PC-3 (cell line): ENCODE measurements at regions not wholly inside any gene's neighbourhood (a gene's known extent, or its start where the extent isn't known, plus 50 kb on each side); places are given as distances from the start of the nearest gene placed in this dataset.

Experiments used
- CTCF ChIP-seq: fragments of 300-600 bp; sonication (generic); conservative IDR thresholded peaks from 2 replicates; pipeline ENCODE4 v1.5.1; 2017; ENCODE audit warnings: antibody characterized with exemption, low read depth, mild to moderate bottlenecking, low read length
- EZH2phosphoT487 ChIP-seq: fragments of 300-600 bp; sonication (generic); IDR thresholded peaks from 2 replicates; pipeline ENCODE4 v1.6.1; 2018; ENCODE audit warnings: mild to moderate bottlenecking, antibody characterized with exemption, low read length, borderline replicate concordance

DNA sequence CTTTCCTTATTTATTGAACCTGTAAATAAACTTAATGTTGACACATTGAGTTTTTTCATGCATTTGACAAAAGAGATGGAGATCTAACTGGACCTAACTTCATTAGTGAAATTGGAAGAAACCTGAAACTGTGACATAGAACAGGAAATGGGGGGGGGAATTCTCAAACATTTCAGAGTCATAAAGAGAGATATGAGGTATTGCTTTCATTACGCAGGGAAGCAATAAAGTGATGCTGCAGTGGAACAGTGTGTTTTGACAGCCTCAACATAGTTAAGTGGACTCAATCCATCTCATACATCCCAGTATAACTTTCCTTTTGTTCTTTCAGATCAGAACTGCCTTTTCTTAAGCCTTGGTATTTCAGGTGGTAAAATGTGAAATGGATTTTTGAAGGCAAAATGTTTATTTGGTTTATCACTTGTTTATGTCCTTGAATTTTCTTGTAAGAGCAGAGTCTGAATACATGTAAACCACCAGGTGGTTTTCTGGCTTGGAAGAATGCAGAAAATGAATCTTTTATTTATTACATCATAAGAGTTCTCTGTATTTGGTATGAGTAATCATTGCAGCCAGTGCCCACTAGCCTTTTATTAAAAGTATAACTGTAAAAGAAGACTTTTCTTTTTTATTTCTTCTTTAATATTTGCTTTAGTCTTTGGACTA is 132.5 kb downstream of the ZNF326 start:
- no peak for TF ChIP-seq EZH2phosphoT487
- TF ChIP-seq CTCF, result no peak
